NB4 (cell line): ENCODE measurements at regions not wholly inside any gene's neighbourhood (a gene's known extent, or its start where the extent isn't known, plus 50 kb on each side); places are given as distances from the start of the nearest gene placed in this dataset.

ENCODE experiments used
- POLR2A ChIP-seq: IDR thresholded peaks from 2 replicates; pipeline ENCODE4 v1.6.1; 2011; ENCODE audit warnings: mild to moderate bottlenecking; ENCODE audit not compliant: insufficient read length; ENCODE audit errors: extremely low read depth
- TF ChIP-seq, protein P1 (sequence below): IDR thresholded peaks from one replicate; pipeline ENCODE4 v1.5.1; 2012; ENCODE audit warnings: low read depth, low read length
- TF ChIP-seq, protein P2 (sequence below): IDR thresholded peaks from 2 replicates; pipeline ENCODE4 v1.6.1; 2011; ENCODE audit warnings: low read depth, low read length

DNA sequence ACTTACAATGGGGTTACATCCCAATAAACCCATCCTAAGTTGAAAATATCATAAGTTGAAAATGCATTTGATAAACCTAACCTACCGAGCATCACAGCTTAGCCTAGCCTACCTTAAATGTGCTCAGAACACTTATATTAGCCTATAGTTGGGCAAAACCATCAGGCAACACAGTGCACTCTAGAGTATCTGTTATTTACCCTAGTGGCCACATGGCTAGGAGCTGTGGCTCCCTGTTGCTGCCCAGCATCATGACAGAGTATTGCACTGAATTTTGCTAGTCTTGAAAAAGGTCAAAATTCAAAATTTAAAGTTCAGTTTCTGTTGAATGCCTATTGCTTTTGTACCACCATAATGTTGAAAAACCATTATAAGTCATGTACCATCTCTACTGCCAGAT, 482.7 kb upstream of the ZEB2 start:
- TF ChIP-seq, protein P1, sequence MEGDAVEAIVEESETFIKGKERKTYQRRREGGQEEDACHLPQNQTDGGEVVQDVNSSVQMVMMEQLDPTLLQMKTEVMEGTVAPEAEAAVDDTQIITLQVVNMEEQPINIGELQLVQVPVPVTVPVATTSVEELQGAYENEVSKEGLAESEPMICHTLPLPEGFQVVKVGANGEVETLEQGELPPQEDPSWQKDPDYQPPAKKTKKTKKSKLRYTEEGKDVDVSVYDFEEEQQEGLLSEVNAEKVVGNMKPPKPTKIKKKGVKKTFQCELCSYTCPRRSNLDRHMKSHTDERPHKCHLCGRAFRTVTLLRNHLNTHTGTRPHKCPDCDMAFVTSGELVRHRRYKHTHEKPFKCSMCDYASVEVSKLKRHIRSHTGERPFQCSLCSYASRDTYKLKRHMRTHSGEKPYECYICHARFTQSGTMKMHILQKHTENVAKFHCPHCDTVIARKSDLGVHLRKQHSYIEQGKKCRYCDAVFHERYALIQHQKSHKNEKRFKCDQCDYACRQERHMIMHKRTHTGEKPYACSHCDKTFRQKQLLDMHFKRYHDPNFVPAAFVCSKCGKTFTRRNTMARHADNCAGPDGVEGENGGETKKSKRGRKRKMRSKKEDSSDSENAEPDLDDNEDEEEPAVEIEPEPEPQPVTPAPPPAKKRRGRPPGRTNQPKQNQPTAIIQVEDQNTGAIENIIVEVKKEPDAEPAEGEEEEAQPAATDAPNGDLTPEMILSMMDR, result no peak
- TF ChIP-seq POLR2A, result no peak
- TF ChIP-seq, protein P2, sequence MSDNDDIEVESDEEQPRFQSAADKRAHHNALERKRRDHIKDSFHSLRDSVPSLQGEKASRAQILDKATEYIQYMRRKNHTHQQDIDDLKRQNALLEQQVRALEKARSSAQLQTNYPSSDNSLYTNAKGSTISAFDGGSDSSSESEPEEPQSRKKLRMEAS, result no peak
